ENCODE measurements at regions not wholly inside any gene's neighbourhood (a gene's known extent, or its start where the extent isn't known, plus 50 kb on each side); places are given as distances from the start of the nearest gene placed in this dataset.

DNA sequence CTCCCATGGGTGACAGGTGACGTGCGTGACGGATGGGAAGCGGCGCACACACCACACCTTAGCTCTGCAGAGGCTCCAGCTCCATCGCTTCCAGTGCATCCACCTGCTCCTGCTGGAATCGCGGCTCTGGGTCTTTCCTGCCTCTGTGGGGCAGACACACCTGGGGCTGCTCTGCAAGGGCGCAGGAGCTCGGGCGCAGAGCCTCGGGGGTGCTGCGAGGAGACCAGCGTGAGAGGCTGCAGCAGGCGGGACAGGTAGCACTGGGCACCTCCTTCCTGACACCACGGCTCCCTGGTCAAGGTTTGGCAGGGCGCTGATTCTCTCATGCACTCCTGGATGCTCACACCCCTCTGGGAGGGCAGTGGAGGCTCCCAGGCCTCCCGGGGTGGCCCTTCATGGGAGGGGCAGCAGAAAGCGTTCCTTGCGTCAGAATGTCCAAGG lies 1494.3 kb downstream of the BRD1 start (continued):
- TF ChIP-seq, protein P1, sequence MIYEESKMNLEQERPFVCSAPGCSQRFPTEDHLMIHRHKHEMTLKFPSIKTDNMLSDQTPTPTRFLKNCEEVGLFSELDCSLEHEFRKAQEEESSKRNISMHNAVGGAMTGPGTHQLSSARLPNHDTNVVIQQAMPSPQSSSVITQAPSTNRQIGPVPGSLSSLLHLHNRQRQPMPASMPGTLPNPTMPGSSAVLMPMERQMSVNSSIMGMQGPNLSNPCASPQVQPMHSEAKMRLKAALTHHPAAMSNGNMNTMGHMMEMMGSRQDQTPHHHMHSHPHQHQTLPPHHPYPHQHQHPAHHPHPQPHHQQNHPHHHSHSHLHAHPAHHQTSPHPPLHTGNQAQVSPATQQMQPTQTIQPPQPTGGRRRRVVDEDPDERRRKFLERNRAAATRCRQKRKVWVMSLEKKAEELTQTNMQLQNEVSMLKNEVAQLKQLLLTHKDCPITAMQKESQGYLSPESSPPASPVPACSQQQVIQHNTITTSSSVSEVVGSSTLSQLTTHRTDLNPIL (CRISPR knock-in tag; IDR thresholded peaks at IDR 0.05; ENCODE audit: low read depth) = no peak
- TF ChIP-seq ZNF8 (CRISPR knock-in tag; IDR thresholded peaks at IDR 0.05) = no peak

DNA sequence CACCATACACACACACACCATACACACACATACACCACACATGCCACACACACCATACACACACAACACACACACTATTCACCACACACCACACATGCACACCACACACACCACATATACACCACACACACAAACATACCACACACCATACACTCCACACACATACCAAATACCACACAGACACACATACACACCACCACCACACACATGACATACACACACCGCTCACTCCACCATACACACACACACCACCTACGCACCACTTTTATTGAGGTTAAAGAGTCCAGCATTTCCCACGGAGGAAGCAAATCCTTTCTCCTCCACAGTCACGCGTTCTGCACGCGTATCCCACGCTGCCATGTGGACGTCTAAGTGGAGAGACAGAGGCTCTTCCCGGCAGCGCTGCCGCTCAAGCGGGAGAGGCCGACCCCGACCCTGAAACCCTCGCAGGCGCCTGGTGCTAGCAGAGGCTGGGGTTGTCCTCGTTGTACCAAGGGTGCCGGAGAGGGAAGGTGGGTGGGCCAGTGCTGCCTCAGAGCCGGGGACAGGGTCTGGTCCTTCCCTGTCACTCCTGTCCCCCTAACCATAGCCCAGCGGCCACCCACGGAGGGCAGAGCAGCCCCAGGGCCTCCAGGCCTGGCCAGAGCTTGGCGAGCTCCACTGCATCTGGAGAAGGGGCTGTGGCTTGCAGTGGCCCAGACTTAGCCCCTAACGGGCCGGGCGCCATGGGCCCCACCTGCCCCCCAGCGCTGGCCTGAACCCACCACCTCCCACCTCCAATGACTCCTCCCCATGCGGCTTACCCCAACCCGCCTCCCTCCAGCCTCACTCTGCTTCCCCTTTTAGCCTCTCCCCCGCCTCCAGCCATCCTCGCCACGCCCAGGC lies 1495.0 kb downstream of the BRD1 start:
- TF ChIP-seq ZNF70 (CRISPR knock-in tag; IDR thresholded peaks at IDR 0.05) (no peak), ISL1 (CRISPR knock-in tag; IDR thresholded peaks at IDR 0.05) (no peak), GLIS3 (CRISPR knock-in tag; IDR thresholded peaks at IDR 0.05) (no peak), PPARA (CRISPR knock-in tag; IDR thresholded peaks at IDR 0.05; ENCODE audit: borderline replicate concordance) (no peak), ZNF8 (CRISPR knock-in tag; IDR thresholded peaks at IDR 0.05) (no peak), RARB (CRISPR knock-in tag; IDR thresholded peaks at IDR 0.05) (no peak), ZC3H10 (CRISPR knock-in tag; IDR thresholded peaks at IDR 0.05) (no peak), ESRRG (CRISPR knock-in tag; IDR thresholded peaks at IDR 0.05) (no peak), ARNTL (CRISPR knock-in tag; IDR thresholded peaks at IDR 0.05; ENCODE audit: borderline replicate concordance, low read depth) (no peak), POU6F1 (CRISPR knock-in tag; IDR thresholded peaks at IDR 0.05; ENCODE audit: borderline replicate concordance, low read depth) (no peak), CSDC2 (CRISPR knock-in tag; IDR thresholded peaks at IDR 0.05) (no peak), TCF4 (CRISPR knock-in tag; IDR thresholded peaks at IDR 0.05; ENCODE audit: borderline replicate concordance) (no peak), CSRNP3 (CRISPR knock-in tag; IDR thresholded peaks at IDR 0.05) (no peak)

GRCh38 chr22:48331691-48332220 lies 1495.9 kb downstream of the BRD1 start:
- TF ChIP-seq ZNF565 (CRISPR knock-in tag; conservative IDR thresholded peaks at IDR 0.05; ENCODE audit: low read depth) (no peak), ZFP30 (CRISPR knock-in tag; IDR thresholded peaks at IDR 0.05) (no peak), CSRNP3 (CRISPR knock-in tag; IDR thresholded peaks at IDR 0.05) (no peak), SNAI2 (CRISPR knock-in tag; IDR thresholded peaks at IDR 0.05) (no peak), GLIS3 (CRISPR knock-in tag; IDR thresholded peaks at IDR 0.05) (no peak), ZNF70 (CRISPR knock-in tag; IDR thresholded peaks at IDR 0.05) (no peak), RARB (CRISPR knock-in tag; IDR thresholded peaks at IDR 0.05) (no peak), ZC3H10 (CRISPR knock-in tag; IDR thresholded peaks at IDR 0.05) (no peak), BACH2 (CRISPR knock-in tag; IDR thresholded peaks at IDR 0.05; ENCODE audit: borderline replicate concordance) (no peak), TOX (CRISPR knock-in tag; IDR thresholded peaks at IDR 0.05; ENCODE audit: borderline replicate concordance) (no peak), TSHZ2 (CRISPR knock-in tag; IDR thresholded peaks at IDR 0.05) (no peak), ISL1 (CRISPR knock-in tag; IDR thresholded peaks at IDR 0.05) (no peak), OSR1 (CRISPR knock-in tag; IDR thresholded peaks at IDR 0.05) (no peak), PPARA (CRISPR knock-in tag; IDR thresholded peaks at IDR 0.05; ENCODE audit: borderline replicate concordance) (no peak)
- TF ChIP-seq, protein P1 (CRISPR knock-in tag; IDR thresholded peaks at IDR 0.05; ENCODE audit: low read depth) = no peak
- ATAC-seq = no peak

More for the DNA sequence above, 1495.0 kb downstream of the BRD1 start:
- no peak for ATAC-seq

Measured in SK-N-SH treated with all-trans-retinoic acid at 6 μM for 48 hours (cell line).